Fibroblast of mammary gland (primary cell): ENCODE measurements at regions not wholly inside any gene's neighbourhood (a gene's known extent, or its start where the extent isn't known, plus 50 kb on each side); places are given as distances from the start of the nearest gene placed in this dataset.

Experiments
- DNase-seq: peaks from one replicate; pipeline ENCODE4 v3.0.0-alpha.2; 2010; ENCODE audit warnings: low read depth
- H3K4me3 ChIP-seq: 2 replicates; pipeline ENCODE4 v1.5.1; 2011; ENCODE audit warnings: low read depth, mild to moderate bottlenecking, low read length, moderate library complexity; ENCODE audit not compliant: control insufficient read depth
- TF ChIP-seq, protein P1 (sequence below): conservative IDR thresholded peaks from 2 replicates; pipeline ENCODE4 v1.5.1; 2011; ENCODE audit warnings: low read depth, low read length, inconsistent platforms; ENCODE audit not compliant: control insufficient read depth, insufficient read depth

DNA sequence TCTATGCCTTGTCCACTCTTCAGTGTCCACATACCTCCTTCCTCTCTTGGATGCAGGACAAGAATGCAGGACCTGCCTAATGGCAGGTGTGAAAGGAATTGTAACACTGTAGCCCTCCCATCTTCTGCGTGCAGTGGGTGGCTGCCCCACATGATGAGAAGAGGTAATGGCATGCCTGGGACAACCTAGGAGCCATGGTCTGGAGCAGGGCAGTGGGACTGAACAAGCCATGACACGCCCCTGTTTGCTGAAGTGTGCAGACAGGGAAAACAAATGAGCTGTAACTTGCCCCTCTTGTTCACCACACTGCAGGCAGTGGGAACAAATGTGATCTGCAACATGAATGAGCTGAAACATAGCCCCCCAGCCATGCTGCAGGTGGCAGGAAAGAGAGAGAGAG is 192.2 kb downstream of the PCDH17 start:
- DNase-seq: no peak
- H3K4me3 ChIP-seq: no peak overlapping the region
- TF ChIP-seq, protein P1, sequence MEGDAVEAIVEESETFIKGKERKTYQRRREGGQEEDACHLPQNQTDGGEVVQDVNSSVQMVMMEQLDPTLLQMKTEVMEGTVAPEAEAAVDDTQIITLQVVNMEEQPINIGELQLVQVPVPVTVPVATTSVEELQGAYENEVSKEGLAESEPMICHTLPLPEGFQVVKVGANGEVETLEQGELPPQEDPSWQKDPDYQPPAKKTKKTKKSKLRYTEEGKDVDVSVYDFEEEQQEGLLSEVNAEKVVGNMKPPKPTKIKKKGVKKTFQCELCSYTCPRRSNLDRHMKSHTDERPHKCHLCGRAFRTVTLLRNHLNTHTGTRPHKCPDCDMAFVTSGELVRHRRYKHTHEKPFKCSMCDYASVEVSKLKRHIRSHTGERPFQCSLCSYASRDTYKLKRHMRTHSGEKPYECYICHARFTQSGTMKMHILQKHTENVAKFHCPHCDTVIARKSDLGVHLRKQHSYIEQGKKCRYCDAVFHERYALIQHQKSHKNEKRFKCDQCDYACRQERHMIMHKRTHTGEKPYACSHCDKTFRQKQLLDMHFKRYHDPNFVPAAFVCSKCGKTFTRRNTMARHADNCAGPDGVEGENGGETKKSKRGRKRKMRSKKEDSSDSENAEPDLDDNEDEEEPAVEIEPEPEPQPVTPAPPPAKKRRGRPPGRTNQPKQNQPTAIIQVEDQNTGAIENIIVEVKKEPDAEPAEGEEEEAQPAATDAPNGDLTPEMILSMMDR: no peak

DNA sequence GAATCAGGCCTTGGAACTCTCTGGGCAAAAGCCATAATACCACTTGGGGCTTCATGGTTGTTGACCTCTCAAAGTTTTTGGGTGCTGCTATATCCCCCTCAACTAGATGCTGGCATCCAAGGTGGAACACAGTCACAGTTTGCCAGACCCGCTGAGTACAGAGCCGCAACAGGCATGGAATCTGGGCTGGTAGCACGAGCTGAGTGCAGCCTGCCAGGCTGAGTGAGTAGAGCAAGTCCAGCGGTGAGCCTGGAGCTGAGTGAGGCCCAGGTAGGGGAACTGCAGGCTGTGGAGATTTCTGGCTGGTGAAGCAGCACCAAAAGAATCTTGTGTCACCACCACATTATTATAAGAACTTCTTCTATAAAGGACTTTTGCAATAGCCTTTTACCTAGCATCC is 192.6 kb downstream of the PCDH17 start:
- DNase-seq: no peak
- no peak overlapping the region for H3K4me3 ChIP-seq
- TF ChIP-seq, protein P1: no peak

DNA sequence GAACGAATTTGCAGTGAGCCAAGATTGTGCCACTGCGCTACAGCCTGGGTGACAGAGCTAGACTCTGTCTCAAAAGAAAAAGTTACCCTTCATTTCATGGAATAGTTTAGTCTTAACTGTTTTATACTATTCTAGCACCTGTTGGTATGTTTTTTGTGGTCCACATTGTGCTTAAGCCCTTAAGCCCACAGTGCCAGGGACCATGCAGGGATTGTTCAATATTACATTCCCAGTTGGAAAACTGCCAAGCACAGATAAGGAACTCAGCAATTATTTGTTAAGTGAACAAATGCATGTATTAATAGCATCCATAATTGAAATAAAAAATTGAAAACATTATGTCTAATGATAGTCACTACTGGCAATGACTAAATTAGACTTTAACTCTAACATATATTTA is 193.5 kb downstream of the PCDH17 start:
- DNase-seq: no peak
- H3K4me3 ChIP-seq: no peak overlapping the region
- TF ChIP-seq, protein P1: no peak

DNA sequence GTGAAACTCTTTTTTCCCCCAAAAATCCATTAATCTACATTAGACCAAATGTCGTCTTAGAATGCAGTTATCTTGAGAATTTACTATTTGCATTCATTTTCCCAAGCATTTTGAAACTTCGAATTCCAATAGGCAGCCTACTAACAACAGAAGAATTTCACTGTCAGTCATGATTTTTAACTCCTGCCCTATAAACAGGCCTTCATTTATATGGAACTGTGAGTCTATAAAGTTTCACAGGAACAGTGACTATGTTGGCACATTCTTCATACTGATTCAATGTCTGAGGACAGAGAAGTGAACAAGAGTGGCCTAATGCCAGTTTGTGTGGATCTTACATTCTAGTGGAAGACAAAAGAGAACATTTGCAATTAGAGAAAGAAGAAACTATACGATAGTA is 198.0 kb downstream of the PCDH17 start:
- TF ChIP-seq, protein P1: no peak
- H3K4me3 ChIP-seq: no peak overlapping the region

DNA sequence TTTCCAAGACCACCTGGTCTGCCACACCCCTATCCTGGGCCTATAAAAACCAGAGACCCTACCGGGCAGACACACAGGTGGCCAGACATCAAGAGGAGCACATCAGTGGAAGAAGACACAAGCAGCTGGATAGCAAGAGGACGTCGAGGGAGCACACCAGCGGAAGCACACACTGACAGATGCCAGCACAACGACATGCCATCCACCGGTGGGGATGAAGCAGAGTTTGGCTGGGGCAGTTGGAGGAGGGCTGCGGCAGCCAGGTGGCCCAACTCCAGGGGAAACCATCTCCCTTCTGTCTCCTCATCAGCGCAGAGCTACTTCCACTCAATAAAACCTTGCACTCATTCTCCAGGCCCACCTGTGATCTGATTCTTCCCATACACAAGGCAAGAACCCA is 200.6 kb downstream of the PCDH17 start:
- TF ChIP-seq, protein P1: no peak
- H3K4me3 ChIP-seq: no peak overlapping the region
- DNase-seq: no peak

More for the DNA sequence above, 198.0 kb downstream of the PCDH17 start:
- DNase-seq: no peak

DNA sequence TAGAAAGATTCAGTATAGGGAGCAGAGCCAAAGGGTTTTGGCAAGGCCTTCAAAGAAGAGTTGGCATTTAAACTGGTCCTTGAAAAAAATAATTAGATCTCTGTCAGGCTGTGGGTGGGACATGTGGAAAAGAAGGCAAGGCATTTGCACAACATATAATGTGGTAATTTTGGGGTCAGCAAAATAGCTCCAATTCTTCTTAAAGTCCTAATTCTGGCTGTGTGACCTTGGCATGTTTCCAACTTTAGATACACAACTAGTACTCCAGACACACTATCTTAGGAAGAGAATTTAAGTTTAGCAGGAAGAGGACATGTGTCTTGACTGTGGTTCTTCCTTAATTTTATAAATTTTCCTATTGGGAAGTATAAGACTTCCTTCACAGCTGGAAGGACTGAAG is 206.3 kb downstream of the PCDH17 start:
- TF ChIP-seq, protein P1: no peak
- no peak overlapping the region for H3K4me3 ChIP-seq
- DNase-seq: no peak

DNA sequence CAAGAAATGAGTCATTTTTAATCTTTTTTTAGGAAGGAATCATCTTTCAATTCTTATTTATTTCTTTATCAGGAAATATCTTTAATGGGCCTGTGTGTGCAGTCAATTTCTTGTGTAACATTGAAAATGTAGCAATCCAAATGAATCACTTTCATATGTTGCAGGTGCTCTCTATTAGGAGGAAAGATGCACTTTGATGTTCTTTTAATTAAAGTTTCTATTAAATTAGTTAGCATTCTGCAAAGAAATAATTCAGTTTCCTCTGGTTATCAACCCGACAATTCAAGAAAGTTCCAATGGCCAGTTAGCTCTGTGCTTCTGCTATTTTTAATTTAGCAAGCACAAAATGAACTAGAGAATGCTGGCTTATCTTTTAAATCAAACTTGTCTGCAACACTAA is 212.0 kb downstream of the PCDH17 start:
- no peak overlapping the region for H3K4me3 ChIP-seq
- no peak for DNase-seq
- TF ChIP-seq, protein P1: no peak
